ENCODE measurements at regions not wholly inside any gene's neighbourhood (a gene's known extent, or its start where the extent isn't known, plus 50 kb on each side); places are given as distances from the start of the nearest gene placed in this dataset.

- Histone ChIP-seq H3K4me1 (ENCODE audit: insufficient read depth, low read length) (no peaks in the 10 kb centered on the region), H3K18ac (ENCODE audit: insufficient read length, low read depth, low read length) (no peak overlapping the region), H3K56ac (ENCODE audit: insufficient read length, low read depth, low read length) (no peak overlapping the region), H2BK120ac (ENCODE audit: low read depth, low read length, poor library complexity, severe bottlenecking) (no peak overlapping the region), H3K9ac (ENCODE audit: extremely low read depth, insufficient read length, low read length) (no peak overlapping the region), H3T11ph (ENCODE audit: low read length) (no peak overlapping the region), H3K9me3 (ENCODE audit: control insufficient read depth, low read depth, low read length) (no peaks in the 10 kb centered on the region), H3K79me2 (ENCODE audit: insufficient read depth, low read length) (no peaks in the 10 kb centered on the region), H2BK20ac (ENCODE audit: low read depth, low read length, poor library complexity, severe bottlenecking) (no peak overlapping the region), H2BK12ac (ENCODE audit: insufficient read length, low read depth, low read length) (no peak overlapping the region), H4K5ac (ENCODE audit: insufficient read length, low read depth, low read length) (no peak overlapping the region), H4K20me1 (ENCODE audit: control insufficient read depth, insufficient read depth, insufficient read length) (no peaks in the 10 kb centered on the region), H3K23me2 (ENCODE audit: insufficient read length, low read depth, low read length, poor library complexity, severe bottlenecking) (no peaks in the 10 kb centered on the region), H3K4me2 (ENCODE audit: insufficient read depth, insufficient read length, low read length) (no peak overlapping the region), H2BK5ac (ENCODE audit: insufficient read length, low read length) (no peak overlapping the region), H2AFZ (ENCODE audit: low read length) (no peak overlapping the region), H2AK5ac (ENCODE audit: insufficient read length, low read length) (no peak overlapping the region), H3K79me1 (ENCODE audit: insufficient read depth, low read depth, low read length, poor library complexity, severe bottlenecking) (no peaks in the 10 kb centered on the region), H4K91ac (ENCODE audit: insufficient read length, low read depth, low read length) (no peak overlapping the region), H3K4ac (ENCODE audit: low read depth, low read length) (no peak overlapping the region), H3K14ac (ENCODE audit: insufficient read depth, low read length) (no peak overlapping the region), H3K23ac (ENCODE audit: insufficient read length, low read depth, low read length) (no peak overlapping the region), H3K27ac (ENCODE audit: insufficient read length, low read depth, low read length) (no peak overlapping the region), H4K8ac (replicated peaks; ENCODE audit: insufficient read length, low read depth, low read length) (no peak overlapping the region), H2BK15ac (ENCODE audit: low read depth, low read length) (no peak overlapping the region), H3K27me3 (ENCODE audit: insufficient read depth, low read length) (no peaks in the 10 kb centered on the region; the same call in 1 of the 2 replicates)
- WGBS (ENCODE audit: extremely low coverage, insufficient read length, low lambda C conversion rate): no CpG with 5 or more reads among the region's 2 CpGs
- TF ChIP-seq, protein P1, sequence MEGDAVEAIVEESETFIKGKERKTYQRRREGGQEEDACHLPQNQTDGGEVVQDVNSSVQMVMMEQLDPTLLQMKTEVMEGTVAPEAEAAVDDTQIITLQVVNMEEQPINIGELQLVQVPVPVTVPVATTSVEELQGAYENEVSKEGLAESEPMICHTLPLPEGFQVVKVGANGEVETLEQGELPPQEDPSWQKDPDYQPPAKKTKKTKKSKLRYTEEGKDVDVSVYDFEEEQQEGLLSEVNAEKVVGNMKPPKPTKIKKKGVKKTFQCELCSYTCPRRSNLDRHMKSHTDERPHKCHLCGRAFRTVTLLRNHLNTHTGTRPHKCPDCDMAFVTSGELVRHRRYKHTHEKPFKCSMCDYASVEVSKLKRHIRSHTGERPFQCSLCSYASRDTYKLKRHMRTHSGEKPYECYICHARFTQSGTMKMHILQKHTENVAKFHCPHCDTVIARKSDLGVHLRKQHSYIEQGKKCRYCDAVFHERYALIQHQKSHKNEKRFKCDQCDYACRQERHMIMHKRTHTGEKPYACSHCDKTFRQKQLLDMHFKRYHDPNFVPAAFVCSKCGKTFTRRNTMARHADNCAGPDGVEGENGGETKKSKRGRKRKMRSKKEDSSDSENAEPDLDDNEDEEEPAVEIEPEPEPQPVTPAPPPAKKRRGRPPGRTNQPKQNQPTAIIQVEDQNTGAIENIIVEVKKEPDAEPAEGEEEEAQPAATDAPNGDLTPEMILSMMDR (conservative IDR thresholded peaks at IDR 0.05): no peak
- Mint-ChIP-seq H3K9me3 (peaks cover 17 to 18% of the 10 kb centered on the region in 2 experiments), H3K4me3 (no peak overlapping the region), H3K27ac (no peak overlapping the region), H3K27me3 (ENCODE audit: low read depth) (peaks cover 9% of the 10 kb centered on the region), H3K36me3 (ENCODE audit: insufficient read depth in 1 of 3, low read depth in 3 of 3) (peaks cover 8 to 22% (median 12%) of the 10 kb centered on the region in 3 experiments; a peak in 6 of 7 replicates), H3K4me1 (peaks cover 19 to 20% of the 10 kb centered on the region in 2 experiments)
- DNase-seq: no peak
These were observed 483.7 kb downstream of the TAF11L14 start for GRCh38 chr5:18117968-18118367.

Measured in H9 (cell line).